Activated CD4-positive, alpha-beta T cell treated with anti-CD3 and anti-CD28 coated beads, Interleukin-10, Interleukin-2, amounts not matched to agents 100 ng/mL and 50 ng/mL, durations not matched to agents 16 hours and 8 hours (primary cell): ENCODE measurements at regions not wholly inside any gene's neighbourhood (a gene's known extent, or its start where the extent isn't known, plus 50 kb on each side); places are given as distances from the start of the nearest gene placed in this dataset.

Source experiments
- DNase-seq: peaks from one replicate; pipeline ENCODE4 v3.0.0-alpha.2; 2020

DNA sequence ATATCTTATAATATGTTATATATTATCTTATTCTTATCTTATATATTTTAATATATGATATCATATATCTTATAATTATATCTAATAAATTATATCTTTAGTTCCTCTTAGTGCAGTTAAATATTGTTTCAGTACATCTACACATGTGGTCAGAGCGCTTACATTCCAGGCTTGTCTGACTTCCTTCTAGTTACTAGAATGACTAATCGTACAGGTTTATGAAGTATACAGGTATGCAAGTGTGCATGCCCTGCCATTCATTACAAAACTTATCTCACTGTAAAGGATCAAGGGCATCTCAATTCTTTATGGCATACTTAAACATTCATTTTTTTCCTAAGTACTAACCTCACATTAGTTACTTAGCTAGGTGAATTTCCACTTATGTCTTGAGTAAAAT is 1278.0 kb upstream of the MAP3K7 start:
- no peak for DNase-seq

DNA sequence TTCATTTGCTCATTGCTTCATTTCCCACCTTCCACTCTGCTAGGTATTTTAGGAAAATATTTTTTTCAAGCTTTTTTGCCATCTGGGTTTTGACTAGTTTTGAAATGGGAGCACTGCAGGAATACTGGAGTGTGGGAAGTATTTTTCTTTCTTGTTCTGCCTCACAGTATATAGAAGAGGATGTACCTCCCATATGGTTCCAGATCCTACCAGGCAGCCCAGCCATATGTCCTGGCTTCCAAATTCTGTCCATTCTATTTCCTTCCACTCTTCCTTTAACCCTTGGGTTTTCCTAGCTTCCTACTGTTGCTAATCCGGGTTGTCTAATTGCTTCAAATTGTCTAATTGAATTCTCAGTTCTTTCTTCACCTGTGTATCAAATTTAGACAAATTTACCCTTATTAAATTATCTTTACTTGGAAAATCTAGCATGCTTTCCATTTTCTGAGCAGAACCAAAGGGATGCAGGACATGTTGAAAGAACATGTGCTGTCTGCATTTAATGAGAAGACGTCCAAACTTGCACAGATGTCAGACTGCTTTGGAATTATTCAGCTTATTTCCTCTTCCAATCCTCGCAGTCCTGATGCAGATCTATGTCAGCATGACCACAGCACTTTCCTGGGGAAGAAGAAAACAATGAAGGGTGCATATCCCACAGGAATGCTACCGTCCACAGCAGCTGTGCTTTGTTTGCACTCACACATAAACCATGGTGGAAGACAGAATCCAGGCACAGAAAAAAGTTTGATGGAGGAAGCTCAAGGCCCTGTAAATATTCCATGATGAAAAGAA is 1273.9 kb upstream of the MAP3K7 start:
- DNase-seq: no peak

DNA sequence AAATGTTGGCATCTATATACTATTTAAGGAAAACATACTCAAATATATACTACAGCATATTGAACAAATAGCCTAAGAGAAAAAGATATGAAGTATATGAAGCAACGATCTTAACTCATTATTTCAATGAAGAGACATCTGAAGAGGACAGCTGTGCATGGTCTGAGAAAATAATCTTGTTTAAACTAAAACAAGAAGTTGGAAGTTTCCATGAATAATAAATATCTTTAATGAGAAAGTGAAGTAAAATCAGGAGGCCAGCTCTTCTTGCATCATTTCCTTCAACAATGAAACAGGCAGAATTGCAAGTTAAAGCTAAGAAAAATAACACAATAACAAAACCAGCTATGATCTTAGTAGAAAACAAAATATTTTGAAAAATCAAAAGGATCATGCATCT is 1265.4 kb upstream of the MAP3K7 start:
- no peak for DNase-seq

DNA sequence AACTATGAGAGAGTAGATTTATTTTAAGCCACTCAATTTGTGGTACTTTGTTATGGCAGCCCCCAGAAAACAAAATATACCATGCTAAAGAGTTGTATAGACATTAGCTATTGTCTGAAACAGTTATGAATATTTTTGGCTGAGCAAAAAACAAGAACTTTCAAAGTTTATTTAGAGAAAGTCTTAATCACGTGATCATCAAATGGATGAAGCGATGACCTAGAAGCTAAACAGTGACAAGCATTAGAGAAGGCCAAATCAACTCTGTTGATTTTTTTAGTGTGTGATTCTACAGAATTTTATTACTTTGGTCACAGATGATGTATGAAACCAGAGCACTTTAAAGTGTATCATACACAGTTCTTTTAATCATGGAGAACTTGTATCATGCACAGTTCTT is 1247.9 kb upstream of the MAP3K7 start:
- DNase-seq: no peak

DNA sequence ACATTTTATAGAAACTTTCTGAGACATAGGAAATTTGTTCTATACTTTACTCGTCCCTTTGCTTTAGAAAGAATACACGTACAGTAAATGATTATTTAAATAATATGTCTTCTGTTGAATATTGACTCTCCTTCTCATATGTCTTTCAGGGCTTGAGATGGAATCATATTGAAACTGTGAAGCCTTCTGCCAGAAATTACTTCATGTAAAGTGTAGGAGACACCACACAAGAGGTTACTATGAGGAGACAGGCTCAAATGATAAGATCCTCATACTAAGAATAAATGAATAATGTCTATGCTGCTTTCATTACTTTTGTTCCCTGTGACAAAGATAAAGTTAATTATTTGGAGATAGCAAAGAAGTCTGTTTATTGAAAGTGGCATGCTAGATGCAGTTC is 1240.3 kb upstream of the MAP3K7 start:
- no peak for DNase-seq

DNA sequence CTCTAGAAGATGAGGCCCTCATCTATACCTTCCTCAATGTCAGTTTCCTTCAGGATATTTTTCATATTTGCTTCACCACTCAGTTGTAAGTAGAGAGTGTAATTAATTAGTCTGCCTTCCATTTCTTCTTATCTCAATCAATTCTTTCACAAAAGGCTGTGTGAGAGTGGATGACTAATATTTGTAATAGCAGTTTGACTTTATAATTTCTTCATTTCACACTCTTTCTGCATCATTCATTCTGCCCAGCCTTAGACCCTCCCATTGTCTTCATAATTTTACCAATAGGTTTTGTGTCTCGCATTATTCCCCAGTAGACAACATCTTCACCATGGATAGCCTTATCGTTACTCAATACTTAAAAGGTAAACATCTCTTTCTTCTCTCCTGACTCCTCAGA is 1239.3 kb upstream of the MAP3K7 start:
- DNase-seq: no peak

DNA sequence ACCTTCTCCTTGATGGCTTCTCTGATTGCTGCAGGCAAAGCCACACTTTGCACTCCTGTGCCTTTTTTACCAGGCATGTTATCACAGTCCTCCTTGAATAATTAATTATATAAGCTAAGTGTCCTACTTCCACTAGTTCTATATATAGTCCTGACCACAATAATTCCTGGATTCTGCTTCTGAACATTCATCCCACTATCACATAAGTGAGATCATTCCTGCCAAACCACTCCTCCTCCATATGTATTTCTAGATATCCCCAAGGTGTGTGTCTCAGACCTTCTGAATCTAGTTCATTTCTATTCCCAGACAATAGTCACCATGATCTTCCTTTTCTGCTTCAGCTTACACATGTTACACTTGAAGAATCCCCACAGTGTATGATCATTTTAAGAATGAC is 1237.5 kb upstream of the MAP3K7 start:
- DNase-seq: no peak

DNA sequence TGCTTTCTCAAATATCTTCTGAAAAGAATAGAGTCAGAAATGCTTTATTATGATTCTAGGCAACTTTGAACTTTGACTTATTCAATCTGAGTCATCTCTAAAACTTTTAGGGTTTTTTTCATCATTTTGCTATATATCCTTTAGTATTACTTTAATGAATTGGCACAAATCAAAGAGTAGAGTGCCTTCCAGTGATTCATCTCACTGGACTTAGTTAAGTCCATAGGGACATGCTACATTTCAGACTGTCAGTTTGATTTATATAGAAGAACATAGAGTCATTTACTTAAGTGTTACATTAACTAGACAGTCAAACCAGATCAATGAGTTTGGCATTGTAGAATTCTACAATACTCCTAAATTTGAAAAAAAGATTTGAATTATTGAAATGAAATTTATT is 1235.7 kb upstream of the MAP3K7 start:
- DNase-seq: no peak

DNA sequence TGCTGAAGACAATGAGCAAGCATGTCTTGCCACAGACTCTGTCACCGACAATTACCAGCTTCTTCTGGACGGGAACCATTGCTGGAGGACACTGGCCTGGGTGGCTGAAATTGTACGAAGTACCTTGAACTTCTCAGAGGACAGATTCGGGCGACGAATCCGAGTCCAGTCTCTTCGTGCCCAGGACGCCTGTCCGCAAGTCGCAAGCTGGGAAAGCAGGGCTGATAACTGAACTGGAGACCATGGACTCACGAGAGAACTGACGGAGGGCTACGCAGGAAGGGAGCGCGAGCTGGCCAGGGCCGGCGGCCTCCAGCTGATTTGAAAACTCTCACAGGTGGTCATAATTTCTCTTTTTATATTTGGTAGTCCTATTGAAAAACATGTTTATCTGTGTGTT is 1229.5 kb upstream of the MAP3K7 start:
- DNase-seq: no peak

DNA sequence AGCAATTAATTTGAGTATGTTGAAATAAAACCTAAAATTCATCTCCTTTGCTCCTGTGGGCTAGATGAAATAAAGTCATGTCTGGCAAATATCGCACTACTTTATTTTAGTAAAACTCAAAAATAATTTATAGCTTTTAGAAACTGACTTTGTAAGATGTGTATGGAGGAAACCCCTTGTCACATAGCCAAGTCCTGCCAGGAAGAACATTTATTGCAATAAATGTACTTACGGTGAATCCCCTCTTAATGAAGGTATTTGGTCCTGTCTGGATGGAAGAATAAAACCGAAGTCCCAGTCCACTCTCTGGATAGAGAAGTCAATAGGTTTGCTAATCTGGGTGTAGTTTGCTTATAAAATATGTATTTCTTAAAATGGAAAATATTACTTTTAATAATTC is 1226.8 kb upstream of the MAP3K7 start:
- no peak for DNase-seq

DNA sequence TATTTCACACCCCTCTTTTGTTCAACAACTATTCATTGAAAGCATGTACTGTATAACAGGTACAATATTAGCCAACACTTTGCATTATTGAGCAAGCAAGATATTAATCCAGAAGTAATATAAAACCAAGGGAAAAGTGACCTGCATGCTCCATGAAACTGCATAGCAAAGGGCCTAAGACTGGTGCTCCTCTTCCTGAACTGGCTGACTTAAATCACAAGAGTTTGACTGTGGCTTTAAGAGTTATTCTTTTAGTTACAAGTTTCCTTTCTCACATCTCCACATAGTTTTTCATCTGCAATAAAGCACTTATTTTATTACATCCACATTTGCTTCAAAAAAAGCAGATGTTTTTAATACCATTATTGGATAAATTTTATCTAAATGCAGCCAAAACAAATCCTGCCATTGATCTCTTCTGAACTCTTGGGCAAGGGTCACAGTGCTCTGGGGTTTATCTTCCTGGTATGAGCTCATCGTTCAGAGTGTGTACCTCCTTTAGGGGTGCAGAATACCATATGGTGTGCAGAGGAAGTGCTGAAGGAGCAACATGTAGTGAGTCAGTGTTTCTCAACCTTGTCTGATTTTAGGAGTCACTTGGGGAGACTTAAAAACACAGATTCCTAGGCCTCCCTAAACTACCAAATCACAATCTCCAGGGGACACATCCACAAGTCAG is 1225.9 kb upstream of the MAP3K7 start:
- DNase-seq: no peak

DNA sequence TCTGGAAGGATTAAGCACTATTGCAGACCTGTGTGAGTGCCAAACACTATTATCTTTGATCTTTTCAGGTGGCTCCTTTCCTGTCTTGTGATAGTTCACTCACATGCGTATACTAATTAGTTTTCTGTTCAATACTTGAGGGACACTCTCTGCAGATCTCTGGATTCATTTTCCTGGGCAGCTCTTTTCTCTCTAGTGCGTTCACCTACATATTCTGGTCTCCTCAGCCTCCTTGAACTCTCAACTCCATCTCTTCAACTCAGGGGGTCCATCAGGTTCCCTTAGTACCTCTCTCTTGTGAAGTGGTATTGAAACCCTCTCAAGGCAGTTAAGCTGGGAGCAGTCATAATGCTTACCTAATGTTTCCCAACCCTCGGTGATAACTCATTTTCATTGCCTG is 1218.1 kb upstream of the MAP3K7 start:
- no peak for DNase-seq

DNA sequence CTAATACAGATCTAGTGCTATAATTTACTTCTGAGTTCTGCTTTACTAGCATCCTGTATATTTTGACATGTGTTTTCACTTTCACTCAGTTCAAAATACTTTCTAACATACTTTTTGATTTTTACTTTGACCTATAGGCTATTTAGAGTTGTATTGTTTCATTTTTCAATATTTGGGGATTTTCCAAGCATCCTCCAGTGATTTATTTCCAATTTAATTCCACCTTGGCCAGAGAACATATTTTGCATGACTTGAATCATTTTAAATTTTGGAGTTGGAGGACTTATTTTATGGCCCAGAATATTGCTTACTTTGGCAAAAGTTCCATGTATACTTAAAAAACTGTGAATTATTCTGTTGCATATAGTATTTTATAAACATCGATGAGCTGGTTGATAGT is 1215.6 kb upstream of the MAP3K7 start:
- no peak for DNase-seq

DNA sequence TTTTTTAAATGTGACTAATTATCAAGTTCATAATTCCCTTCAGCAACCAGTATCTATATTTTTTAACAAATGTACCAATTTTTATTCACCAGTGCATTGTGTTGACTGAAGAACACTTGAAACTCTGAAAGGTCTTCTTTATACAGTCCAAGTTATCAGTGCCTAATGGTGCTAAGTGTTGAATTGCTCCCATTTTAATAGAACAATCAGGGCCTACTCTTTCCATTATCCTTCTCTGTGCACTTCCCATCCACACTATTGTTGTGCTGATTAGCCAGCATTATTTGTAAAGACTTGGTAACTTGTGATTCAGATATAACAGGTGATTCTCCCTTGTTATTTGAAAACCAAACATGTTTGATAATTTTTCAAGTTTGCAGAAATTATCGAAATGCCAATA is 1209.7 kb upstream of the MAP3K7 start:
- no peak for DNase-seq

DNA sequence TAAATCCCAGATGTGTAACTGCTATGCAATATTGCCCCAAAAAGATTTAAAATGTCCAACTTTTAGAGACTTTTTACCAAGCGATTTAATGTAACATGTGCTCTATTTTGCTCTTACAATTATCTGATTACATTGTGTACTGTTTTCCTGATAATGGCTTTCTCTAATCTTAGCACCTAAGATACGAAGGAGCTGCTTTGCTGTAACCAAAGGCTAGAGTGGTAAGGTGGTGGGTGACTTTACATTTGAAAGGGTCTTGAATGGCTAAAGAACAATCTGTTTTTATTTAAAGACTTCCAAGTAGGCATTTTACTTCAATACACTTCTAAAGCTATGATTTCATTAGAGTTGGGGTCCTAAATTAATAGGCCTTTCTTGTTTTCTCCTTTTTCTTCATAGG is 1201.6 kb upstream of the MAP3K7 start:
- no peak for DNase-seq

DNA sequence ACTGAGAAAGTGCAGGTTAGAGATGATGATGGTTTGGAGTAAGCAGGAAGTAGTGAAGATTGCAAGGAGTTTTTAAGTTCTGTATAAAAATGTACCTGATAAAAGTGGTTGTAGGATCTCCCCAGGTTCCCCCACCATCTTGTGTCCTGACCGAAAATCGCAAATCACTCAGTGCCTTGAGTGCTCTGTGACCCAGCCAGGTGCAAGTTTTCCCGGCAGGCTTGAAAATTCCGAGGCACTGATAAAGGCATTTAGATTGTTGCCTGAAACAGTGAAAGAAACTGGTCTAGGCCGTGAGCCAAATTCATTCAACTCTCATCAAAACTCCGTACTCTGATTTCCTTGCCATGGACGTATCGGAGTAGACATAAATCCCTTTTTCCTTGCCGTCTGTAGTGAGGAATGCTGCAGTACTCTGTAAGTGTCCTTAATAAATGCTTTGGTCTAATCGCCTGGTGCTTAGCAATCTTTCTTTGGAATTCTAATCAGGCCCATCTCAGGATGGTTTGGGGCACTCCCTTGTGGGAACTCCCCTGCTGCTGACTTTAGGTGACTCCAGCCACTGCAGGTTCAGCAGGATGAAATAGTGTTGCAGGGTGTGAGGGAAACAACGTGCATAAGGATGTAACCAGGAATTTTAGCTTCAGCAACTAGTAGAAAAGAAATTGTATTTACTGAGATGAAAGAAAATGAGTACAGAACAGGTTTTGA is 1199.8 kb upstream of the MAP3K7 start:
- no peak for DNase-seq

DNA sequence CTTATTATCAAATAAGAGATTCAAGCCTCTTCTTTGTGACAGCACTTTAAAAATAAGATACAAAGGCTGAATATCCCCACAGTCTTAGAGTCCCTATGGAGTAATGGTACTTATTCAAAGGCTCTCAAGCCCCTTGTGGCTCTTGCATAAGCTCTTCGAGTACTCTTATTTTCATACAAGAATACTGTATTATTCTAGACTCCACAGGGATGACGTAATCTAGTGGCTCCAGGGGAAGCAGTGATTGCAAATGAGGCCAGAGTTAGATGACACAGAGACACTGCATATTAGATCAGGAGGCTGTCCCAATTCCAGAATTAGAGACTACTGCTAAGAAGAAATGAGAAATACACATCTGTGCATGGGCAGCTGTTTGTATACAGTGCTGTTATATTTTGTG is 1195.9 kb upstream of the MAP3K7 start:
- DNase-seq: no peak

DNA sequence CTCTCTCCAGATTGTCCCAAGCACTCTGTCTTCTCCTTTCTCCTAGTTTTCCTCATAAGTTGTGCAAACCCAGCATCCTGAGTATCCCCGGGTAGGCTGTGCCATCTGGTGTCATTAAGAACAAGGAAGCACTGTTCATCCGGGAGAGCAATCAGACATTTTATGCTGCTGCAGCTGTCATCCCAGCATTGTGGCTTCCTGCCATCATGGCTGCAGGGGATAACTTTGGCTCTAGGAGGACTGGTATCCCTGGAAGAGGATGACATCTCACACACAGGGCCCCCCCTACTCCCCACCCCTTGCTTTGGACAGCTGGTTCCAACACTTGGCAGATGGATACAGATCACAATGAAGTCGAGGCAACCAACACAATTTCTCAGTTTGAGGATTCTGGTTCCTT is 1195.1 kb upstream of the MAP3K7 start:
- DNase-seq: no peak

DNA sequence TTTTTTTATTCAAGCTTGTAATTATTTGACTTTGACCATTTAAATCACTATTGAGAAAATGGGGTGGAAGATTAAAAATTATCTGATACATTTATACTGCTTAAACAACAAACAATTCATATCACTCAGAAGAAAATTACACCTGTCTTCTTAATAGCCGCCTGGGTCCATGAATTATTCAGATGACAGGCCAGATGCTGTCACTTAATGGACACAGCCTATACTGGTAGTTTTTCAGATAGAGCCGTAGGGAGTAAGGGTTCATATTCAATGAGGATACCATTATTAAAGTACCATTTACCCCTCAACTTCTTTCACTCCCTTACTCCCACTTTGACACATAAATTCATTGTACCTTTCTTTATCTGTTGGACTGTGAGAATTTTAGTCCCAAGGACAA is 1193.4 kb upstream of the MAP3K7 start:
- DNase-seq: no peak

DNA sequence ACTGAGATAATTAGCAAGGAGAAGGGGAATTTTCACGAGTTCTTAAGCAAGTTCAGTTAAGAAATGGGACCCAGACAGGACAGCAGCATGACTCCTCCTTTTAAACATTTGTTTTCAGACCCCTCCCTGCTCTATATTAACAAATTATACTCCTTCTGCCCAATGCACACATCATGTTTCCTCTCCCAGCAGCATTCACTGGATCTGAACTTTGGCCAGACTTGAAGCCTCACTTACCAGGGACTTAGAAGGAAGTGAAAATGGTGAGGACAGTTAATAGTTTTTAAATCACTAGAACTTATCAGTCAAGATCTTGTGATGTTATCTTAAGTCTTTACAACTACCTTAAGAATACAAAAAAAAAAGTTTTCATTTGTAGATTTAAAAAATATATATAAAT is 1174.7 kb upstream of the MAP3K7 start:
- DNase-seq: no peak

DNA sequence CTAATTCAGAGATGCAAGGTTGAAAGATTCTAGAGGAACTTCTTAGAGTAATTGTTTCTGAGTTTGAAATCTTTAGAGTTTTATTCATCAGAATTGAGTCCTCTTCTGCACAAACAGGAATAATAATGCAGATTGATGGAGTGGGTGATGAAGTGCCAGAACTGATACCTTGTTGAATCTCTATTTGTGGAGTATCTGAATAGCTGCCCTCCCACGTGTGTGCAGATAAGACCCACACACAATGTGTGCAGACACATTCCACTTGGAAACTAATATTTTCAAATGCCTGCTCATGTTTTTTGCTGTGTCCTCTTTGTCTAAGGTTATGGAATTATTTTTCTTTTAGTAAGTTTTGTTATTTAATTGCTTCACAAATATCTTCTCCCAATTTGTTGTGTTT is 1167.8 kb upstream of the MAP3K7 start:
- DNase-seq: no peak

DNA sequence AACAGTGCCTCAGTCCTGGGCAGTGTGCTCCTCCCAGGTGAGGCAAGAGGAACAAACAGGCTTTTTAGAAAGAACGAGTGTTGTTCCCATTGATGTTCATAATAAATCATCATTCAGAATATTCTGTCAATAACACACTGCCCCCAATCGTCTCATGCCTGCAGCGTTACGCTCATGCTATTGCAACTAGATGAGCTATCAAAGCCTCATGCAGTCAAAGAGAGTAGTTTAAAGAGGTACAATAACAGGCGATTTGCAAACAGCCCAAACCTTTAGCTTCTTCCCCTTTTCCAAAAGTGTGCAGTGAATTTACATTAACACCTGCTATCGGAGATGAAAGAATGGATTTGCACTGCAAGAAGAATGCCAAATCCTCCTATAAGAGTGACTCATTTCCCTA is 1164.7 kb upstream of the MAP3K7 start:
- DNase-seq: no peak

DNA sequence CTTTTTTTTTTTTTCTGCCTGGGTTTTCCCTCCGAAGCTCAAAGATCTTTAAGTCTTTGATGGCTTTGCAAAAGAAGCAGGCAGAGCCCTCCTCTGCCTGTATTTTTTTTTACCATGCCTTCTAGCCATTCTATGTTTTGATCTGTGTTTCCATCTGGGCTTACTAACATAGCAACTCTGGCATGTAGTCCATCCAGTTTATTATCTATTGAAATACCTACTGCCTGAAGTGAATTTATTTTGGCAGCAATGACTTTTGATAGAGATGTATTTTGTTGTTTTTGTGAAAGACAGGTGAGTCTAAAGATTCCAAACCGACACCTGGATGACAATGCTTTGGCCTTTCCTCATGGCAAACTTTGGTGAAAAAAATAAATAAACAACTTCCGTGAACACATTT is 1157.7 kb upstream of the MAP3K7 start:
- DNase-seq: no peak

DNA sequence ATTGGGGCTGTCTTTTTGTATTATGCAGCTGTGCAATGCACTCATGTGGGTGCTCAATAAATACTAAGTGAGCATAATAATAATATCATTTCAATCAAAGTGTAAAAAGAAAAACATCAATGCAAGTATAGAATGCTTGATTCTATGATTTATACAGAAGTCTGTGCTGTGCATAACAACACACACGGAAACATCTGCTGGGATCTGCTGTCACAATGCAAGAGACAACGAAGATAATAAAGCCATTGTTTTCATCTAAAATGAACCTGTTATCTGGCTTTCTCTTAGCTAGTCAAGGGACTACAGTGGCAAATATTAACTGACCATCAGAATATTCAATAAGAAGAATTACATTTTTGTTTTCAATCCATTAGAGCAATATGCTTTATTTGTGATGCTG is 1156.9 kb upstream of the MAP3K7 start:
- no peak for DNase-seq
